ENCODE measurements at regions not wholly inside any gene's neighbourhood (a gene's known extent, or its start where the extent isn't known, plus 50 kb on each side); places are given as distances from the start of the nearest gene placed in this dataset.

DNA sequence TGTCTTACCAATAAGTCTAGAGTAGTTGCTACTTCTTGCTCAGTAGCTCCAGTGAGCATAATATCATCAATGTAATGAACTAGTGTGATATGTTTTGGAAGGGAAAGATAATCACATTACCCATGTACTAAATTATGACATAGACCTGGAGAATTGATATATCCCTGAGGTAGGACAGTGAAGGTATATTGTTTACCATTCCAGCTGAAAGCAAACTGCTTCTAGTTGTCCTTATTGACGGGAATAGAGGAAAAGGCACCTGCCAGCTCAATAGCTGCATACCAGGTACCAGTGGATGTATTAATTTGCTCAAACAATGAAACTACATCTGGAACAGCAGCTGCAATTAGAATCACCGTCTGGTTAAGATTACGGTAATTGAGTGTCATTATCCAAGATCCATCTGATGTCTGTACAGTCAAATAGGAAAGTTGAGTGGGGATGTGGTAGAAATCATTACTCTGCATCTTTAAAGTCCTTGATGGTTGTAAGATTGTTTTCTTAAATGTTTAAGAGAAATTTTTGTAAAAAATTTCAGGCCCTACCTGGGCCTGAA is 100.0 kb upstream of the ARHGAP5 start:
- Mint-ChIP-seq H3K36me3 (ENCODE audit: low read depth) (no peaks in the 10 kb centered on the region), H3K27ac (no peak overlapping the region), H3K4me1 (ENCODE audit: low read depth) (no peaks in the 10 kb centered on the region), H3K9me3 (peaks cover 6% of the 10 kb centered on the region), H3K27me3 (ENCODE audit: insufficient read depth) (peaks cover 3% of the 10 kb centered on the region), H3K4me3 (no peak overlapping the region)
- intact Hi-C loops (cut with micrococcal nuclease) = no loop called here
- DNase-seq (ENCODE audit: low spot score) = no peak

DNA sequence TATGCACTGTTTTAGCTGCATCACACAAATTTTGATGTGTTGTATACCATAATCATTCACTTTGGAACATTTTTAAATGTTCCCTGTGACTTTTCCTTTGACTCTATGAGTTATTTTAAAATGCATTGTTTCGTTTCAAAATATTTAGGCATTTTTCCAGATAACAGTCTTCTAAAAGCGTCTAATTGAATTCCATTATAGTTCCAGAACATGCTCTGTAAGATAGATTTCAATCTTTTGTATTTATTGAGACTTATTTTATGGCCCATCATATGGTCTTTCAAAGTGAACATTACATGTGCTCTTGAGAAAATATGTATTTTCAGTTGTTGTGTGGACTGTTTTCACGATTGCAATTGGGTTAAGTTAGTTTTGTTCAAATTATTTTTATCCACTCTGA is 98.7 kb upstream of the ARHGAP5 start:
- Mint-ChIP-seq H3K9me3 (peaks cover 10% of the 10 kb centered on the region), H3K36me3 (ENCODE audit: low read depth) (no peaks in the 10 kb centered on the region), H3K27ac (no peak overlapping the region), H3K4me3 (no peak overlapping the region), H3K27me3 (ENCODE audit: insufficient read depth) (peaks cover 1% of the 10 kb centered on the region), H3K4me1 (ENCODE audit: low read depth) (no peaks in the 10 kb centered on the region)
- DNase-seq (ENCODE audit: low spot score) = no peak
- intact Hi-C loops (cut with micrococcal nuclease) = no loop called here

DNA sequence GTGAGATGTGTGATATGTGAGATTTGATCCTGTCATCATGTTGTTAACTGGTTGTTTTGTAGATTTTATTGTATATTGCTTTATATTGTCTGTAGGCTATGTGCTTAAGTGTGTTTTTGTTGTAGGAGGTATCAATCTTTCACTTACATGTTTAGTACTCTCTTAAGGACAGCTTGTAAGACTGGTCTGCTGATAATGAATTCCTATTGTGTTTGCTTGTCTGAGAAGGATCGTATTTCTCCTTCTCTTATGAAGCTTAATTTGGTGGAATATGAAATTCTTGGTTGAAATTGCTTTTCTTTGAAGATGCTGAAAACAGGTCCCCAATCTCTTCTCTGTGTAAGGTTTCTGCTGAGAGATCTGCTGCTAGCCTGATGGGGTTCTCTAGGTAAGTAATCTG is 94.5 kb upstream of the ARHGAP5 start:
- Mint-ChIP-seq H3K4me1 (ENCODE audit: low read depth) (no peaks in the 10 kb centered on the region), H3K27ac (no peak overlapping the region), H3K27me3 (ENCODE audit: insufficient read depth) (peaks cover 3% of the 10 kb centered on the region), H3K4me3 (no peak overlapping the region), H3K9me3 (peaks cover 16% of the 10 kb centered on the region), H3K36me3 (ENCODE audit: low read depth) (no peaks in the 10 kb centered on the region)
- intact Hi-C loops (cut with micrococcal nuclease) = no loop called here
- no peak for DNase-seq (ENCODE audit: low spot score)

DNA sequence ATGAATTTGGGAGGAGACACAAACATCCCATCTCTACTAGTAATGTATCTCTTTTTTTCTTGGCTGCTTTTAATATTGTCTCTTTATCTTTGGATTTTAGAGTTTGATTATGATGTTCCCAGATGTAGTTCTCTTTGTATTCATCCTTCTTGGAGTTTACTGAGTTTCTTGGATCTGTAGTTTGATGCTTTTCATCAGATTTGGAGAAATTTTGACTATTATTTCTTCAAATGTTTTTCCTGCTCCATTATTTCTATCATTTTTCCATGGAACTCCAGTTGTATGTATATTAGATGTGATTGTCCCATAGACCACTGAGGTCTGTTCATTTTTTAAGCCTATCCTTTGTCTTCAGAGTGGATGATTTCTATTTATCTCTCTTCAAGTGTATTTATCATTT is 90.7 kb upstream of the ARHGAP5 start:
- Mint-ChIP-seq H3K4me3 (no peak overlapping the region), H3K9me3 (peaks cover 12% of the 10 kb centered on the region), H3K36me3 (ENCODE audit: low read depth) (no peaks in the 10 kb centered on the region), H3K27ac (no peak overlapping the region), H3K4me1 (ENCODE audit: low read depth) (no peaks in the 10 kb centered on the region), H3K27me3 (ENCODE audit: insufficient read depth) (peaks cover 5% of the 10 kb centered on the region)
- intact Hi-C loops (cut with micrococcal nuclease) = no loop called here
- no peak for DNase-seq (ENCODE audit: low spot score)

DNA sequence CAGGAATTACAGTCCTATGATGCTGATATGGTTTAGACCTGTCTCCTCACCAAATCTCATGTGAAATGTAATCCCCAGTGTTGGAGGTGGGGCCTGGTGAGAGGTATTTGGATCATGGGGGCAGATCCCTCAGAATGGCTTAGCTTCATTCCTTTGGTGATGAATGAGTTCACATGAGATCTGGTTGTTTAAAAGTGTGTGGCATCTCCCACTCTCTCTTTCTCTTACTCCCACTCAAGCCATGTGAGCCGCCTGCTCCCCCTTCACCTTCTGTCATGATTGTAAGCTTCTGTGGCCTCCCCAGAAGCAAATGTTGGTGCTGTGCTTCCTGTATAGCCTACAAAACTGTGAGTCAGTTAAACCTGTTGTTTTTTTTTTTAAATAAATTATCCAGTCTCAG is 89.4 kb upstream of the ARHGAP5 start:
- peaks cover 6% of the 10 kb centered on the region for H3K9me3 Mint-ChIP-seq
- intact Hi-C loops (cut with micrococcal nuclease) = no loop called here
- DNase-seq (ENCODE audit: low spot score) = no peak
- H3K27ac Mint-ChIP-seq = no peak overlapping the region
- H3K4me1 Mint-ChIP-seq (ENCODE audit: low read depth) = no peaks in the 10 kb centered on the region
- no peak overlapping the region for H3K4me3 Mint-ChIP-seq
- peaks cover 5% of the 10 kb centered on the region for H3K27me3 Mint-ChIP-seq (ENCODE audit: insufficient read depth)
- no peaks in the 10 kb centered on the region for H3K36me3 Mint-ChIP-seq (ENCODE audit: low read depth)

DNA sequence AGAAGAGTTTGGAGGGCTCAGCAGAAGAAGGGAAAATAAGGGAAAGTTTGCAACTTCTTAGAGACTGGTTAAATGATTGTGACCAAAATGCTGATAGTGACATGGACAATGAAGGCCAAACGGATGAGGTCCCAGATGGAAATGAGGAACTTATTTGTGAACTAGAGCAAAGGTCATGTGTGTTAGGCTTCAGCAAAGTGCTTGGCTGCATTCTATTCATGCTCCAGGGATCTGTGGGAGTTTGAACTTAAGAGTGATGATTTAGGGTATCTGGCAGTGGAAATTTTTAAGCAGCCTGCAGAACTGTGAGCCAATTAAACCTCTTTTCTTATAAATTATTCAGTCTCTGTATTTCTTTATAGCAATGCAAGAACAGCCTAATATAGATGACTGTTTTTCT is 88.9 kb upstream of the ARHGAP5 start:
- no peaks in the 10 kb centered on the region for H3K36me3 Mint-ChIP-seq (ENCODE audit: low read depth)
- no peaks in the 10 kb centered on the region for H3K4me1 Mint-ChIP-seq (ENCODE audit: low read depth)
- no peak for DNase-seq (ENCODE audit: low spot score)
- H3K27me3 Mint-ChIP-seq (ENCODE audit: insufficient read depth) = peaks cover 5% of the 10 kb centered on the region
- no peak overlapping the region for H3K4me3 Mint-ChIP-seq
- H3K27ac Mint-ChIP-seq = no peak overlapping the region
- intact Hi-C loops (cut with micrococcal nuclease) = no loop called here
- peaks cover 6% of the 10 kb centered on the region for H3K9me3 Mint-ChIP-seq

DNA sequence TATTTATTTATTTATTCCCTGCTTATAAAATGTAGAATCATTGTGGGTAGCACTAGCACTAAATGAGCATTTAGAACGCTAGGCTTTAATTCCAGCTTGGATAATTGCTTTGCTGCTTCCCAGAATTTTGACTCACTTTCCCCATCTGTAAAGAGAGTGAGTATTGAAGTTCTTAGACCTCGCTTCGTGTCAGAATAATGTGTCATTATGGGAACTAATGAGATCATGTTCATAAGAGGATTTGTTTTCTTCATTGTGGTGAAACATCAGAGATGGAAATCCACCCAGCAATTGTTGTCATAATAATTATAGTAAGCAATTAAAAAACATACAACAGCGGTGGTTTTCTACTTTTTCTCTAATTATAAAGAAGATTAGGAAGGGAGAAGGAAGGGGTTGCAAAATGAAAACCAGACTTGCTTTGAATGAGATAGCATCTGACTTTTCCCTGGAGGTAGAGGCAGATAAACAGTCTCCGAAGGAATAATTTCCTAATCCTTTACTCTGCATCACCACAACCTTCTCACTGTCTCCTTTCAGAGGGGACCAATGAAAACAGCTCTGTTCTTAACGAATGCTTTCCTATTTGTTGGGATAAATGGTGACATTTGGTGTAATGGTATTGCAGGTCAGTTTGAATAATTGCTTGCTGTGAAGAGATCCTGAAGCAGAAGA is 86.8 kb upstream of the ARHGAP5 start:
- H3K27me3 Mint-ChIP-seq (ENCODE audit: insufficient read depth) = peaks cover 3% of the 10 kb centered on the region
- no peaks in the 10 kb centered on the region for H3K4me1 Mint-ChIP-seq (ENCODE audit: low read depth)
- no peak for DNase-seq (ENCODE audit: low spot score)
- intact Hi-C loops (cut with micrococcal nuclease) = no loop called here
- no peaks in the 10 kb centered on the region for H3K36me3 Mint-ChIP-seq (ENCODE audit: low read depth)
- peaks cover 6% of the 10 kb centered on the region for H3K9me3 Mint-ChIP-seq
- H3K4me3 Mint-ChIP-seq = no peak overlapping the region
- no peak overlapping the region for H3K27ac Mint-ChIP-seq

DNA sequence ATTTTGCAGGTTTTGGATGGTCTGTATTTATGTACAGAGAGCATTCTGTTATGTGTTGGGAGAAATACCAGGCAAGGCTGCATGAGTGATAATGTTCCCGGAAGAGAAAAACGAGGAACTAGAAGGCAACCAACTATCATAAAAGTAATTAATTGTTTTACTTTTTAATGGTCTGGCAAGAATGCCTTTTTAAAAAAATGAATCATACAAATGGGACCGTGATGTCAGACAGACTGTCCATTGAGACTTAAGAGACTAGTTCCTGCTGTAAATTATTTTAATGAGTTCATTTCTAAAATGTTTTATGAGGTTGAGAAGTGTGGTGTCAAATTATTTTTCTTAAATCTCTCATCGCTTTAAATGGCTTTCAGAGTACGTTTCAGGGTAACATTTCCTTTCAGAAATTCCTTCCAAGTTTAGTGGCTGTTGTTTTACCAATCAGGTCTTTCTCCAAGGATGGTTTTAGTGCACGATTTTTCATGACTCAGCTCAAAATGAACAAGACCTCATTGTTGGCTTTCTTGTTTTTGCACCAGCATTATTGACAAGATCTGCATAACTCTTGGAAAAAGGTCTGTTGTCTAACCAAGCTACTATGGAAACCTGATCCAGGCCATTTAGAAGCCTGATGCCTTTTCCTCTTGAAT is 86.1 kb upstream of the ARHGAP5 start:
- Mint-ChIP-seq H3K4me1 (ENCODE audit: low read depth) (no peaks in the 10 kb centered on the region), H3K9me3 (peaks cover 6% of the 10 kb centered on the region), H3K36me3 (ENCODE audit: low read depth) (no peaks in the 10 kb centered on the region), H3K27me3 (ENCODE audit: insufficient read depth) (peaks cover 3% of the 10 kb centered on the region), H3K4me3 (no peak overlapping the region), H3K27ac (no peak overlapping the region)
- intact Hi-C loops (cut with micrococcal nuclease) = no loop called here
- no peak for DNase-seq (ENCODE audit: low spot score)

DNA sequence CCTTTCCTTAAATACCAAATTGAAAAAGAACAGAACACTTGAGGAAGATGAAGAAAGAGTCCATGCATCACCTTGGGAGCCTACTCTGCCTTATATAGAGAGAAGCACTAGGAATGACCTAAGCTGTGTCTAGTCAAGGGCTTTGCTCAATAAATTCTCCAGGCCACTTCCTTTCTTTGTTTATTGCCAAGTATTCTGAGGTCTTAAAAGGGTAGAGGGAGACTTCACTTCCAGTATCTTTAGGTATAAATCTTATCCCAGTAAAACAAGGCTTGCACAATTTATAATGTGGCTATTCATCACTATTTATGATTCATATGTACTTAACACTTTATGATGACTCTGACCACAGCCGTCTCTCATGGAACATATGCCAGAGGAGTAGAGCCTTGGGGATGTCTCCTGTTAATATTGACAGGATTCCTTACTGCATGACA is 85.1 kb upstream of the ARHGAP5 start:
- Mint-ChIP-seq H3K9me3 (no peaks in the 10 kb centered on the region), H3K4me3 (no peak overlapping the region), H3K4me1 (ENCODE audit: low read depth) (no peaks in the 10 kb centered on the region), H3K36me3 (ENCODE audit: low read depth) (no peaks in the 10 kb centered on the region), H3K27ac (no peak overlapping the region), H3K27me3 (ENCODE audit: insufficient read depth) (peaks cover 2% of the 10 kb centered on the region)
- no peak for DNase-seq (ENCODE audit: low spot score)
- intact Hi-C loops (cut with micrococcal nuclease) = no loop called here

DNA sequence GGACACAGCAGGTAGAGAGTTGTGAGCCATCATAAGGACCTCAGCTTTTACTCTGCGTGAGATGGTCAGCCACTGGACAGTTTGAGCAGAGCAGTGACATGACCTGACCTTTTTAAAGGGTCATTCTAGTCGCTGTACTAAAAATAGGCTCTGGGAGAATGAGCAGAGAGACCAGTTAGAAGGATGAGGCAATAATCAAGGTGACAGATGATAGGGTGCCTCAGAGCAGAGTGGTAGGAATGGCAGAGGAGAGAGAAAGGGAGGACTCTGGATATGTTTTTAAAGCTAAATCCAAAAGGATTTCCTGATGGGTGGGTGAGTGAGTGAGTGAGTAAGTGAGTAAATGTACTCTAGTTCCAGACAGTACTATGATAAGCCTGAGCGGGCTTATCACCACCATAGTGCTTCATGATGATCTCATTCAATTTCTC is 83.6 kb upstream of the ARHGAP5 start:
- intact Hi-C loops (cut with micrococcal nuclease) = no loop called here
- no peak overlapping the region for H3K4me3 Mint-ChIP-seq
- no peaks in the 10 kb centered on the region for H3K4me1 Mint-ChIP-seq (ENCODE audit: low read depth)
- no peaks in the 10 kb centered on the region for H3K36me3 Mint-ChIP-seq (ENCODE audit: low read depth)
- no peak overlapping the region for H3K27ac Mint-ChIP-seq
- no peaks in the 10 kb centered on the region for H3K9me3 Mint-ChIP-seq
- no peak for DNase-seq (ENCODE audit: low spot score)
- H3K27me3 Mint-ChIP-seq (ENCODE audit: insufficient read depth) = no peaks in the 10 kb centered on the region

DNA sequence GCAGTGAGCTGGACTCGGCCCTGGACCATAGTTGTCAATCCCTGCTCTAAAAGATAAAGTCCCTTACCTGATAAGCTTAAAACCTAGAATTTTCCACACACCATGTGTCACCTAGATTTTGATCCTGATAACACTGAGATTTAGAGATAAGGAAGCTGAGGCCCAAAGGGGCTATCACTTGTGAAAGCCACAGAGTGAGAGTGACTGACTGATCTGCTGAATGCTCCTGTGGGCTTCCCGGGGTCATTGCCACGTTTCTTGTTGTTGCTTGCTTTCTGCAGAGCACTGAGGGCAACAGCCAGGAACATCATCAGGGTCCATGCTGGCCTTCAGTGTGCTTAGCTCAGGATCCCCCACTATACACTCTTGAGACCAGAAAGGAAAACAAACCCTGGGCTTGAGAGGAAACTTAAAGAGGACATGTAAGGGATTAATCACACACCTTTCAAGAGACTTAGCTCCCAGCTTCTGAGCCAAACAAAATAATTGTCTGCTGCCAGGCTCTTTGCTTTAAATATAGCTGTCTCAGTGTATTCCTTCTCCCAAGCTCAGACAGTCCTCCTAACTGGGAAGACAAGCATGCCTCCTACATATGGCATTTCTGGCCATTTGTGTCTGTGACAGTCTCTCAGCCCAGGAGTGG is 82.6 kb upstream of the ARHGAP5 start:
- DNase-seq (ENCODE audit: low spot score) = no peak
- H3K4me3 Mint-ChIP-seq = no peak overlapping the region
- H3K4me1 Mint-ChIP-seq (ENCODE audit: low read depth) = no peaks in the 10 kb centered on the region
- no peaks in the 10 kb centered on the region for H3K27me3 Mint-ChIP-seq (ENCODE audit: insufficient read depth)
- H3K27ac Mint-ChIP-seq = no peak overlapping the region
- no peaks in the 10 kb centered on the region for H3K36me3 Mint-ChIP-seq (ENCODE audit: low read depth)
- H3K9me3 Mint-ChIP-seq = no peaks in the 10 kb centered on the region
- intact Hi-C loops (cut with micrococcal nuclease) = no loop called here

DNA sequence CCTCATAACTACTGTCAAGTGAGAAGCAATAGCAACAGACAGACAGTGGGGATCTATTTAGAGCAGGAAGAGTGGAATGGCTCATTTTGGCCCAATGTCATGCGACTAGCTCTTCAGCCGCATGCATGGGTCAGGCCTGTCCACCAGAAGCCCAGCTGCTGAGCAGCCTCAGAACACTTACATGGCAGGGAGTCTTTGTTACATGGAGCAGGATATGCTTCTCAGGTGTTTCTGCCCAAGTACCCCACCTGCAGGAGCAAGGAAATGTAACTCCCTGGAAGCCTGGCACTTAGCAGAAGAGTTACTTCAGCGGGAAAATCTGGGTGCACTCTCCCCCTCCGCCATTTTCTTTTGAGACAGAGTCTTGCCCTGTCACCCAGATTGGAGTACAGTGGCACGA is 73.5 kb upstream of the ARHGAP5 start:
- Mint-ChIP-seq H3K4me3 (no peak overlapping the region), H3K4me1 (ENCODE audit: low read depth) (no peaks in the 10 kb centered on the region), H3K36me3 (ENCODE audit: low read depth) (no peaks in the 10 kb centered on the region), H3K9me3 (no peaks in the 10 kb centered on the region), H3K27ac (no peak overlapping the region), H3K27me3 (ENCODE audit: insufficient read depth) (peaks cover 6% of the 10 kb centered on the region)
- no peak for DNase-seq (ENCODE audit: low spot score)
- intact Hi-C loops (cut with micrococcal nuclease) = no loop called here

DNA sequence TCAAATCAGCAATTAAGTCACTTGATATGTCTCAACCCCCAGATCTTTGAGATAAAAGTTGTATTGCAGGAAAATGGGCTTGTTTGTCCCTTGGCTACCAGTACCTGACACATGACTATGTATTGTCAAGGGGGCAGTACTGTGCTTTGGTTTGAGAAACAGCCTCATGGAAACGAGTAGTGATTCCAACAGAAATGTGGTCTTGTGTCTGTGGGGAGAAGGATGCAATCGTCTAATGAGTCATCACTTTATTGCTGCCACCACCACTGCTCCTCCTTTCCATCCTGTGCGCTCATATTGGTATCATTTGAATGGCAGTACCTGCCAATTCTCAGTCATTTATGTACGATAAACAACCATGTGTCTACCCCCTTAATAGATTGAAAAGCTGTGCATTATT is 72.8 kb upstream of the ARHGAP5 start:
- H3K4me1 Mint-ChIP-seq (ENCODE audit: low read depth) = no peaks in the 10 kb centered on the region
- no peak overlapping the region for H3K27ac Mint-ChIP-seq

More for the DNA sequence above, 72.8 kb upstream of the ARHGAP5 start:
- Mint-ChIP-seq H3K9me3 (no peaks in the 10 kb centered on the region), H3K27me3 (ENCODE audit: insufficient read depth) (peaks cover 6% of the 10 kb centered on the region), H3K36me3 (ENCODE audit: low read depth) (no peaks in the 10 kb centered on the region), H3K4me3 (no peak overlapping the region)
- intact Hi-C loops (cut with micrococcal nuclease) = no loop called here
- DNase-seq (ENCODE audit: low spot score) = no peak
